HepG2 (cell line): ENCODE measurements at regions not wholly inside any gene's neighbourhood (a gene's known extent, or its start where the extent isn't known, plus 50 kb on each side); places are given as distances from the start of the nearest gene placed in this dataset.

Experiments
- ATAC-seq: fragments of 200-7000 bp; cut with Tn5 transposase; 3 replicates; pipeline ENCODE4 v1.9.1; 2020; ENCODE audit warnings: mild to moderate bottlenecking, moderate library complexity
- BruUV-seq: library from RNA; stranded (reverse); fragments of 400-500 nt; replicated peaks from 2 replicates; lab custom pipeline; 2021; lab: Mats Ljungman, UMichigan
- CTCF ChIA-PET: fragments of 300-600 bp; formaldehyde crosslinking; extraction: SDS; loops from one replicate; lab custom pipeline; 2021; ENCODE audit warnings: low total read pairs, inconsistent platforms, low intra/inter-chr PET ratio; lab: Yijun Ruan, JAX
- POLR2A ChIA-PET: fragments of 350-600 bp; sonication (Branson Sonifier 250); formaldehyde crosslinking; loops from one replicate; lab custom pipeline; 2020; ENCODE audit warnings: antibody characterized with exemption, inconsistent platforms; lab: Yijun Ruan, JAX
- DNase-seq: peaks from one replicate; pipeline ENCODE4 v3.0.0-alpha.2; 2015; ENCODE audit warnings: low spot score
- FAIRE-seq: peaks from 3 replicates; lab custom pipeline; 2011; peaks lifted over from hg19 to GRCh38; lab: Jason Lieb, UNC
- H2AFZ ChIP-seq: one replicate; pipeline ENCODE4 v1.6.1; 2011; ENCODE audit warnings: low read length, inconsistent platforms
- H3K27ac ChIP-seq: fragments of 300-600 bp; 3 replicates; pipeline ENCODE4 v1.8.0; 2011; ENCODE audit warnings: mixed run types, mild to moderate bottlenecking, mixed read lengths, low read length, inconsistent platforms; ENCODE audit not compliant: insufficient read depth; ENCODE audit errors: extremely low read length
- H3K27me3 ChIP-seq, 2 experiments: fragments of 200-600 bp in 1 of 2; 2 replicates in 1 of 2; 3 replicates in 1 of 2; pipeline versions ENCODE4 v1.6.0 to v1.8.0; 2011; ENCODE audit warnings: low read length in 2 of 2, mild to moderate bottlenecking in 2 of 2, moderate library complexity in 2 of 2, inconsistent platforms in 1 of 2; ENCODE audit not compliant: insufficient read depth in 2 of 2, control insufficient read depth in 1 of 2
- H3K36me3 ChIP-seq, 2 experiments: fragments of 200-600 bp in 1 of 2; replicated peaks in 1 of 2; 2 replicates in 1 of 2; 3 replicates in 1 of 2; pipeline versions ENCODE4 v1.5.1 to v1.8.0; 2011; ENCODE audit warnings: low read length in 2 of 2, inconsistent platforms in 1 of 2; ENCODE audit not compliant: insufficient read depth in 2 of 2, control insufficient read depth in 1 of 2
- H3K4me1 ChIP-seq: 2 replicates; pipeline ENCODE4 v1.5.1; 2012; ENCODE audit warnings: low read length, inconsistent platforms; ENCODE audit not compliant: insufficient read depth
- H3K4me2 ChIP-seq: 2 replicates; pipeline ENCODE4 v1.6.0; 2011; ENCODE audit warnings: low read depth, low read length, inconsistent platforms
- H3K4me3 ChIP-seq, 3 experiments: fragments of 200-600 bp in 1 of 3; sonication (generic), shearing (Covaris generic) in 1 of 3; replicated peaks in 1 of 3; 2 replicates each; pipeline ENCODE4 v1.5.1; 2011 to 2016; ENCODE audit warnings: low read length in 3 of 3, inconsistent platforms in 2 of 3, low read depth in 2 of 3, mild to moderate bottlenecking in 2 of 3, control low read depth in 1 of 3, mixed read lengths in 1 of 3; ENCODE audit not compliant: insufficient read depth in 1 of 3
- H3K79me2 ChIP-seq: one replicate; pipeline ENCODE4 v1.6.1; 2011; ENCODE audit warnings: low read length, inconsistent platforms; ENCODE audit not compliant: insufficient read depth
- H3K9ac ChIP-seq: 2 replicates; pipeline ENCODE4 v1.6.0; 2011; ENCODE audit warnings: mild to moderate bottlenecking, low read depth, low read length, inconsistent platforms; ENCODE audit not compliant: insufficient read depth
- H3K9me3 ChIP-seq: 2 replicates; pipeline ENCODE4 v1.5.1; 2012; ENCODE audit warnings: mild to moderate bottlenecking, low read length
- H4K20me1 ChIP-seq: 2 replicates; pipeline ENCODE4 v1.6.0; 2011; ENCODE audit warnings: inconsistent platforms, mild to moderate bottlenecking, low read length, moderate library complexity; ENCODE audit not compliant: insufficient read depth
- AGO1 ChIP-seq: fragments of 200-400 bp; formaldehyde crosslinking; IDR thresholded peaks from 2 replicates; pipeline ENCODE4 v1.6.1; 2017; ENCODE audit warnings: mild to moderate bottlenecking, low read depth, low read length, moderate library complexity; ENCODE audit not compliant: poor library complexity, severe bottlenecking
- FOXO1 ChIP-seq: sonication (generic); formaldehyde crosslinking; IDR thresholded peaks from 2 replicates; pipeline ENCODE4 v1.4.0; 2020; ENCODE audit warnings: missing genetic modification reagents
- KMT2B ChIP-seq: IDR thresholded peaks from 2 replicates; pipeline ENCODE4 v1.6.1; 2016; ENCODE audit warnings: missing genetic modification reagents, missing compliant biosample characterization
- MED13 ChIP-seq: sonication (generic); formaldehyde crosslinking; IDR thresholded peaks from 2 replicates; pipeline ENCODE4 v1.5.0; 2020; ENCODE audit warnings: missing genetic modification reagents
- MTA3 ChIP-seq: sonication (generic); formaldehyde crosslinking; IDR thresholded peaks from 2 replicates; pipeline ENCODE4 v1.4.0; 2020; ENCODE audit warnings: missing genetic modification reagents
- NFIB ChIP-seq: sonication (generic); formaldehyde crosslinking; IDR thresholded peaks from 2 replicates; pipeline ENCODE4 v1.9.0; 2021; ENCODE audit warnings: missing genetic modification reagents, mild to moderate bottlenecking, borderline replicate concordance
- NRL ChIP-seq: sonication (generic); formaldehyde crosslinking; IDR thresholded peaks from 2 replicates; pipeline ENCODE4 v1.5.0; 2020; ENCODE audit warnings: missing genetic modification reagents, mild to moderate bottlenecking, moderate library complexity, borderline replicate concordance
- YEATS2 ChIP-seq: sonication (generic); formaldehyde crosslinking; IDR thresholded peaks from 2 replicates; pipeline ENCODE4 v1.4.0; 2020; ENCODE audit warnings: missing genetic modification reagents, borderline replicate concordance
- ZFP36 ChIP-seq: fragments of 150-350 bp; IDR thresholded peaks from 2 replicates; pipeline ENCODE4 v1.6.1; 2018; ENCODE audit warnings: borderline replicate concordance, low read length, low read depth; ENCODE audit not compliant: partially characterized antibody
- ZFP36L1 ChIP-seq: sonication (generic); formaldehyde crosslinking; IDR thresholded peaks from 2 replicates; pipeline ENCODE4 v1.8.0; 2022; ENCODE audit warnings: mild to moderate bottlenecking, missing genetic modification reagents, moderate library complexity
- ZNF251 ChIP-seq: sonication (generic); formaldehyde crosslinking; IDR thresholded peaks from 2 replicates; pipeline ENCODE4 v1.9.0; 2021; ENCODE audit warnings: mild to moderate bottlenecking, missing genetic modification reagents
- ZNF44 ChIP-seq: sonication (generic); formaldehyde crosslinking; IDR thresholded peaks from 2 replicates; pipeline ENCODE4 v1.5.1; 2020; ENCODE audit warnings: mild to moderate bottlenecking, missing genetic modification reagents
- WGBS: methylation state at CpG from one replicate; pipeline ENCODE4 v1.1.6; 2017; ENCODE audit warnings: low lambda C conversion rate; 5-methylcytosine and 5-hydroxymethylcytosine counted together
- in situ Hi-C: cut with HindIII; loops from 2 replicates; pipeline ENCODE4 v1.10.0; 2017; ENCODE audit warnings: low pct_unique_long_range_greater_than_20kb; ENCODE audit not compliant: extremely low pct_ligation_motif_present
- intact Hi-C: fragments of 100-400 bp; cut with micrococcal nuclease; formaldehyde crosslinking; loops from one replicate; pipeline ENCODE4 v1.10.0; 2022; ENCODE audit not compliant: unreplicated experiment

DNA sequence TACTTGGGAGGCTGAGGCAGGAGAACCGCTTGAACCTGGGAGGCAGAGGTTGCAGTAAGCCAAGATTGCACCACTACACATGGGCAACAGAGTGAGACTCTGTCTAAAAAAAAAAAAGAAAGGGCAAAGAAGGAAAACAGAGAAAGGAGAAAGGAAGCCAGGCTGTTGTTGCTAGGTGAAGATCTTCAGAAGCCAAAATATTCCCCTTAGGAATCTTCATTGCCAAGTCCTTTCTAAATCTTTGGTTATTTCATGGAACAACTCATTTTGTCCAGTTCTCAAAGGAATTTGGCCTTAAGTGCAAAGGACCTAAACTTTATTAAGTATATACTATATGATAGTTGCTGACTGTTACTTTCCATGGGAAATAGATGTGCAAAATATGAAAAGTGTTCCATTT lies 59.2 kb upstream of the OSBPL11 start (continued):
- TF ChIP-seq ZNF44 (CRISPR knock-in tag): no peak
- no peak for TF ChIP-seq FOXO1 (CRISPR knock-in tag)
- TF ChIP-seq ZNF251 (CRISPR knock-in tag): no peak
- TF ChIP-seq, all 625 proteins: peak for 0

DNA sequence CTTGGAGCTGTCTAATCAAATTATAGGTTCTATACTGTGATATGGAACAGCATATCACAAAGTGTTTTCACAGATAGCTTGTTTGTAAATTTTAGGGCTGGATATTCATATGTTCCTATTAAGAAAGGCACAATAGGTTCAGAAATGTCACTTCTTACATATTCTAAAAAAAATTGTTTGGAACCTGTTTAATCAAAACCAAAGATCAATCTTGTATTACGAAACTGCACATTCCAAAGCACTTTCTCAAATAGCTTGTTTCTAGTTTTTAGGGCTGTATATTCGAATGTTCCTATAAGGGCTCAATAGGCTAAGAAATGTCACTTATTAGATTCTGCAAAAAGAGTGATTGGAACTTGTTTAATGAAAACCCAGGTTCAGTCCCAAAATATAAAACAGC lies 67.4 kb upstream of the OSBPL11 start:
- POLR2A ChIA-PET: no interaction called here
- TF ChIP-seq ZFP36 (no peak), NRL (CRISPR knock-in tag) (no peak), ZFP36L1 (CRISPR knock-in tag) (no peak), AGO1 (no peak), YEATS2 (no peak), MED13 (no peak)
- Histone ChIP-seq H3K4me3 (no peak overlapping the region), H4K20me1 (no peaks in the 10 kb centered on the region), H3K4me2 (no peak overlapping the region), H3K9ac (no peak overlapping the region), H2AFZ (no peak overlapping the region), H3K4me1 (no peaks in the 10 kb centered on the region), H3K27me3 (no peaks in the 10 kb centered on the region), H3K27ac (no peak overlapping the region), H3K9me3 (no peaks in the 10 kb centered on the region), H3K36me3 (no peaks in the 10 kb centered on the region), H3K79me2 (no peaks in the 10 kb centered on the region)
- in situ Hi-C loops (no loop called here), intact Hi-C loops (no loop called here)
- CTCF ChIA-PET: no interaction called here
- no TSS peak for BruUV-seq
- ATAC-seq (no peak), FAIRE-seq (no peak), DNase-seq (no peak)
- 4% methylated on average over 2 of the region's 2 CpGs for WGBS

DNA sequence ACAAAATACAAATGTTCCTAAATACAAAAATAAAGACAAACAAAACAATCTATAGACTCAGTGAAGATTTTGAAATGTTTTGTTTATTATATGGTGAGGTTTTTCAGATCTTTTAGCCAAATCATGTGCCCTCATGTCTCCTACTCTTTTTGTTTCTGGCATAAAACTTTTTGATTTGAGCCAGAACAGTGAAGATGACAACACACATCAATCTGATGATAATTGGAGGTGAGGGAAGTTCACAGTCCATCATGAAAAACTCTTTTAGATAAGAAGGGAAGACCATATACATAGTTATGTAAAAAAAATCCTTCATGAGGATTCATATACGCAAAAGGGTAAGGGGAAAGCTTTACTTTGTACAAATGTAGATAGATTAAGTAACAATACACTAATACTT lies 75.1 kb upstream of the OSBPL11 start:
- POLR2A ChIA-PET: no interaction called here
- no peak for FAIRE-seq
- TF ChIP-seq KMT2B (CRISPR knock-in tag) (no peak), NFIB (CRISPR knock-in tag) (no peak), MTA3 (CRISPR knock-in tag) (no peak)

More for the DNA sequence above, 75.1 kb upstream of the OSBPL11 start:
- no peak for ATAC-seq
- DNase-seq: no peak
- CTCF ChIA-PET: no interaction called here
- H3K27ac ChIP-seq: no peak overlapping the region
- 83% methylated on average over 1 of the region's 1 CpG for WGBS
- no peaks in the 10 kb centered on the region for H3K36me3 ChIP-seq
- no peak overlapping the region for H3K4me3 ChIP-seq
- H4K20me1 ChIP-seq: no peaks in the 10 kb centered on the region
- intact Hi-C loops (no loop called here), in situ Hi-C loops (no loop called here)
- H2AFZ ChIP-seq: no peak overlapping the region
- no peak overlapping the region for H3K4me2 ChIP-seq
- H3K27me3 ChIP-seq: no peaks in the 10 kb centered on the region; a peak in 1 of 5 replicates
- no TSS peak for BruUV-seq
- no peak overlapping the region for H3K9ac ChIP-seq
- no peaks in the 10 kb centered on the region for H3K79me2 ChIP-seq
- H3K4me1 ChIP-seq: no peaks in the 10 kb centered on the region
- no peaks in the 10 kb centered on the region for H3K9me3 ChIP-seq
